CD4-positive, alpha-beta T cell treated with Interferon gamma for 1 hour (primary cell): ENCODE measurements at regions not wholly inside any gene's neighbourhood (a gene's known extent, or its start where the extent isn't known, plus 50 kb on each side); places are given as distances from the start of the nearest gene placed in this dataset.

ENCODE experiments used
- DNase-seq: peaks from one replicate; pipeline ENCODE4 v3.0.0-alpha.2; 2020

DNA sequence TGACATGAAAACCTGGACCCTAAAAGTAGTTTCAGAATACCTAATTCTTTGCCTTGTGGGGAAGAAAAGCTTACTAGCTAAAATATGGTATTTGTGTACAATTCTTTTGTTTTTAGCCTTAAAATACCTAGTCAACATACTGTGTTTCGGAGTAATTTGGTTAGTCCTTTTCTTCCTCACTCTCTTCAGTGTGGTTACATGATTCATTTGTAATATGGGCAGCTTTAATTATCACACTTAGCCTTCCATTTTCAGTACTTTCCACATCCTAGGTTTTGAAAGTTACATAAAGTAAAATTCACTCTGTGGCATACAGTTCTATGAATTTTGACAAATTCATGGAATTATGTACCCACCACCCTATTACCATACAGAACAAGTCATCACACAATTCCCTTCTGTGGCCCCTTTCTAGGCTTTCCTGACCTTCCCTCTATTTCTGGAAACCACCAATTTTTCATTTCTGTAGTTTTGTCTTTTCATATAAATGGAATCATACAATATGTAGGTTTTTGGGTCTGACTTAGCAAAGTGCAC, 96.2 kb downstream of the EMX2 start:
- no peak for DNase-seq

DNA sequence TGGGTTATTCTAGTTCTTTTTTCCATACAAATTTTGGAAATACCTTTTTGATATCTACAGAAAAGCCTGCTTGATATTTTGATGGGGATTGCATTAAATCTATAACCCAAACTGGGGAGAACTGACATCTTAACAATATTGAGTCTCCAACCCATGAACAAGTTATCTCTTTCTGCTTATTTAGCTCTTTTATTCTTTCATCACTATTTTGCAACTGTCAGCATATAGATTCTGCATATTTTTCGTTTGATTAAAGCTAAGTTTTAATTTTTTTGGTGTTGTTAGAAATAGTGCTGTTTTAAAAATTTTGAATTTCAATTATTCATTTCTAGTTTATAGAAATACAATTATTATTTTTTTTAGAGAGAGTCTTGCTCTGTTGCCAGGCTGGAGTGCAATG, 97.9 kb downstream of the EMX2 start:
- no peak for DNase-seq

DNA sequence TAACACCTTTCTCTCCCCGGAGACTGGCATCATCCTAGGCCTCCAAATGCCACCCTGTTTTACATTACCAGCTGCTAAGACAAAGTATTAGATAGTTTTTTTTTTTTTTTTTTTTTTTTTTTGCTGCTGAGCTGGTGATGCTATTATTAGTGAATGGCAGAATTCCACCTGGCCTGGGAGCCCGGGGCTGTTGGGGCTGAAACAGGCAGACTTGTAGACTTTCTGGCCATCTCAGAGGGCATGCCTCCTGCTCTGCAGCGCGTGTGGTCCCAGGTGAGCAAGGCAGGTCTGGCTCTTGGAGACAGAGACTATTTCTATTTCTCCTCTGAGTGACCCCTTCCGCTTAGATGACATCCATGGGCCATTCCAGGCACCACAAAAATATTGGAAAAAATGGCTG, 104.2 kb downstream of the EMX2 start:
- no peak for DNase-seq

DNA sequence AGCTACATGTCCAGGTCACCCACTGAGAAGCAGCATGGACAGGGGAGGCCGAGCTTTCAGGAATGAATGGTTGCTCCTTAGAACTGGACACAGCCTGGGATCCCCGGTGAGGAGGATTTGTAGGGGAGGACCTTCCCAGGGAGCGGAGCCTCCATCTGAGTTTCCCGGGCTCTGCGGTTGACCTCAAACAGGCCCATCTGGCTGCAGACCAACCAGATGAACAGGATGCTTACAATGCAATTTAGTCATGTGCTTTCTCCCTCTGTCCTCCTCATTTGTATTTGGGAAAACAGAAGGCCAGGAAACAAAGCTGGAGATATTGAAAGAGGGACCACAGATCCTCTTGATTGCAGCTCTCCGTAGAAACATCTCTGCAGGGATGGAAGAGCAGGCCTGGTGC, 104.8 kb downstream of the EMX2 start:
- DNase-seq = no peak

DNA sequence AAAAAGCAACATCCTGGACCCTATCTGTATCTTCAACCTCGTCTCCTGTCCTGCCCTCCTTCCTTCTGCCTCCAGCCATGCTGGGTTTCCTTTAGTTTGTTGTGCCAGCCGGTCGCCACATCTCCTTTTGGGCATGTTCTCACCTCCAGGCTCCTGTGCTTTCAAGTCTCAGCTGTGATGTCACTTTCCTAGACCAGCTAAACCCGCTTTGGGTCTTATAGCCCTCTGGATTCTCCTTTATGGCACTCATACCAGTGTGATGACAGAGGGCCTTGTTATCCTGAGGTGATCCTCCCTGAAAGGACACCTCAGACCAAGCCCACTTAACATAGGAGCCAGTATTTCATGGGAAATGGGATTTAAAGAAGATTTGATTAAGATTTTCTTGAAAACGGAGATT, 108.6 kb downstream of the EMX2 start:
- no peak for DNase-seq

DNA sequence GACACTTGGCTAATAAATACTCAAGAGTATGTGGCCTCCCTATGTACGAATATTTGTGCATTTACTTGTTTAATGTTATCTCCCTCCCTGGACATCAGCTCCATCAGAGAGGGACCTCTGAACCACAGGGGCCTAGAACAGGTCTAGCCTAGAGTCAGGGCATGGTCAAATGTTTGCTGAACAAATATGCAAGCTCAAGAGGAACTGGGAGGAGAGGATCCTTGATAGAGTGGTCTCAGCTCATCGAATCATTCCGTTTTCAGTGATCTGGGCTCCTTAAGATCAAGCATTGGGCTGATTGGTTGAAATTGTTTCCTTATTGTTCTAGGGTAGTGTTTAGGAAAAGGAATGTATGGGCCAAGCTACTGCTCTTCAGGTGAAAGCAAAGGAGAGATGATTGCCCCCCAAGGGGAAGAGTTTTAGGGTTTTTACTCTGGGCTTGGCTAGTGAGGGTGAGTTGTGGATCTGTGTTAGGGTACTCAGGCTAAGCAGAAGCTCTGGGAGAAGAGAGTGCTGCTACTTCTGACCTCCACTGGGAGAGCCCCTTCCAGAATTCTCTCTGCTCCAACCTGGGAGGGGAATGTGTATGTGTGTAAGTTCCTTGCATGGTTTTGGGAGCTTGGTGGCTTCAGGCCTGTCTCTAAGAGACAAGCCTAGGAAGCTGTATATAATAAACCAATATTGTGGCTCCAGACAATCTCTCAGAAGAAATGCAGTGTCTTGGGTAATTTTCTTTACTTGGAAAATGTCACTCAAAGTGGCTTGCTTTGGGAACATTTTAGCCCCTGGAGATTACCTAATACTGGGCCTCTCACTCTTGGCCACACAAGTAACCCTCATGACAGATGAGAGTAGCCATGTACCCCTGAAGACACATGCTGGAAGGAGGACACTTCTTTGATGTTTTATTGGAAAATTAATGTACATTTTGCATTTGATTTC, 110.0 kb downstream of the EMX2 start:
- no peak for DNase-seq

DNA sequence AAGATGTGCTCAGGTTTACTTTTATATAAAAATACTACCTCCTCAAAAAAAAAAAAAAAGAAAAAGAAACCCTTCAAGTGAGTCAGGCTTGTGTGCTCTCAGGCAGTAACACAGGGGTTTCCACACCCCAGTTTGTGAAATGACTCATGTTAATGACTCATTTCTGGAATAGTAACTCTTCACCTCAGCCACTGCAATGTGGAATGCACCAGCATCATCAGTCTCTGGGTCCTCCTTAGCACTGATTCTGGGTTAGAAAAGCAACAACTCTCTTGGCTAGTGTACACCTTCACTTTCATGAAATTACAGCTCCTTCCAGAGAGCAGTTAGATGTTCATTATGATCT, 110.6 kb downstream of the EMX2 start:
- DNase-seq = no peak

DNA sequence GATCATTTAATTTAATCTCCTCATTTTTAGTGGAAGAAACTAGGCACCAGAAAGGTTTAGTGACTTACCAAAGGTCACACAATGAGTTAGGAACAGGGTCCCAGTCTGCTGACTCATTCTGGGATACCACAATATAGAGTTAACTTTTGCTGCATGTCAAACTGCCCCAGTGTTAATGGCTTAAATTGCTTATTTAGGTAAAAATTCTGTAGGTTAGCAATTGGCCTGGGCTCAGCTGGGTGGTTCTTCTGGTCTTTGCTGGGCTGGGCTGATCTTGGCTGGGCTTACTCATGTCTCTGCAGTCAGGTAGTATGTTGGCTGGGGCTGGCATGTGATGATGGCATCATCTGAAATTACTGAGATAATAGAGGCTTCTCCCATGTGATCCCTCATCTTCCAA, 111.6 kb downstream of the EMX2 start:
- no peak for DNase-seq

DNA sequence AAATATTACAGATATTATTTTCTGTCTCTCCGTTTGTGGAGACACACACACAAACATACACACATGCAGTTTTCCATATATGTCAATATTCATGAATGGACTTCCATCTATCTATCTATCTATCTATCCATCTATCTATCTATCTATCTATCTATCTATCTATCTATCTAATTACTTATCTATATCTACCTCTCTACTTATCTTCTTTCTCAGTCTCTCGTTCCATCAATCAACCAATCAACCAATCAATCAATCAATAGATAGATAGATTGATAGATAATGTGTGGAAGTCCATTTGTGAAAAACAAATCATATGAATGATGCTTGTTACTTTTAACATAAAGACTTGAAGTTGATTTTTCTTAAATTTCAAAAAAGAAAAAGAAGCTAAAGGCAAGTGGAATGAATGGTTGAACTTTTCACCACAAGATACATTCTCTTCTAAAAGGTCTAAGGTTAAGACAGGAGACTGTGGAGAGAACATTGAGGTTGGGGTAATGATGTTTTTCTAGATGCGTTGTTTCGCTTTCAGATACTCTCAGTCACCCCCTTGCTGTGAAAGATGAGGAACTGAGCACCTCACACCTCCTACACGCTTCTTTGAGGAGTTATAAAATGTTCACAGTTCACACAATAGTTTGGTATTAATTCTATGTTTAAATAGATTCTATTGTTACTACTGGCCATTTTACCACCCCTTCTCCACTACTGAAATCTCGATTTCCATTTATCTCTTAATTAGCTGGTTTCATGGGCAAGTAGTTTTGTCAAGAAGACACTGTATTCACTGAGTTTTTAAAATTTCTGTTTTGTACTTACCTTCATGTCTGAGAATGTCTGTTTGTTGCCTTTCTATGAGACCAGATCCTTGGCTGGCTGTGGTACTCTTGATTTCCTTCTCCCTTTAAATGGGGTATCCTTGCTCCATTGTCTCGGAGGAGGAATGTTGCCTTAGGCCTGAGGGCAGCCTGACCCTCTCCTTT, 114.1 kb downstream of the EMX2 start:
- DNase-seq = no peak

DNA sequence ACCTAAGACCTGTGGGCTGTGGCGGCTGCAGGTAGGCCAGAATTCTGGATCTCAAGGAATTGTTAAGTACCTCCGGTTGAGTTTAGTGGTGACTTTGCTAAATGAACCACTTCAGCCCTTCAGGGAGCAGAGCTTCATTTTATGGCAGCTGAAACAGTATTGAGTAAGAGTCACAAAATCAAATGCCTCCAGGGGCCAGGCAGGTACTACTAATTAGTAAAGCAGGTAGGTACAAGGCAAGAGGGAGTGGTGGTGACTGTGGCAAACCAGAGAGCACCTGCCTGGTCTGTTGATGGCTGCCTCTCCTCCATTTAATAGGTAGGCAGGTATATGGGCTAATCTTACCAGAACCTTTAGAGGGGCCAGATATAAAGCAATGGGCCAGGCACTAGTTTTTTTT, 118.8 kb downstream of the EMX2 start:
- DNase-seq = no peak

DNA sequence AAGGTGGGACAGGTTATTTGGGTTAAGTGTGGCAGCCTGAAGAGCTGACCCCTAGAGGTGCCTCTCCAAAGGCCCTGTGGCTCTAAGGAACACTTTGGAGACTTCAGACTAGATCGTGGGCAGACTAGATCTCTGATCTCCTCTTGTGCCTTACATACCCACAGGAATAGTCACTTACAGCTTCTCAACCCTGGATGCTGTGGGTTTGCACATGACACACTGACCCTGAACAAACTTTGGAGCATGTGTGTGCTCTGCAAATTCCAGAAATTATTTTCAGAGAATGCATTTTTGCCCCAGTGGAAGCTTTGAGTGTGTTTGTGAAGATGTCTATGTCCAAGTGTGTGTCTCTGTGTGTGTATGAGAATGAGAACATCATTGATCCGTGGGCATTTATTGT, 119.6 kb downstream of the EMX2 start:
- no peak for DNase-seq

DNA sequence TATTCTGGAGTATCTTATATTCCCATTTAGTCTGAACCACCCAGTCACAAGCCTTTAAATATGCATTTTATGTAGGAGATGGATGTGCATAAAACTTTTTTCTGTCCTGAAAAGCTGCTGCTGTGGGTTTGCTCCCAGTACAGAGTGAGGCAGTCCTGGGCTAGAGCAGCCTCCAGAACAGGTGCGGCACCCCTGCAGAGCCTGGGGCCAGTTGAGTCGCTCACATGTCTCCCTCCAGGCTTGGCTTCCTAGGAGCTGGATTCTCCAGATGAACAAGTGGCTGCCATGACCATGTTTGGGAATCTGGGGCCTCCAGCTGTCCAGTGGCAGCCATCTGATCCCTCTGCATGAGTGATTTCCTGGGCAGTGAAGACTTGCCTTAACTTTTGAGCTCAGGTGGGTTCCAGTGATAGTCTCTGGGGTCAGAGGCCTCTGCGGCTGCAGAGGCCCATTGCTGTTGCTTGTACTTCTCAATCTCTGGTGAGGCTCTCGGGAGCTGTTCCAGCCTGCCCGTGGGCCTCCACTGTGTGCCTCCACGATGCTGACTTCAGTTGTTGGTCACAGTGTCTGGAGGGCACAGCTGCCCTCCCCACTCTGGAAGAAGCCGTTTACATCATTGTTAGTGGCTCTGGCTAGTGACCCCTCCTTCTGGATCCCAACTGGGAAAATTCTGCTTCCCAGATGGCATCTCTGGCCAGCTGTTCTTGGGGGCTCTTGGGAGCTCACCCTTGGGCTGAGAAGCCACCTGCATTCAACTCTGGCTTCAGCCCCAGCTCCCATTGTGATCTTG, 120.4 kb downstream of the EMX2 start:
- no peak for DNase-seq

DNA sequence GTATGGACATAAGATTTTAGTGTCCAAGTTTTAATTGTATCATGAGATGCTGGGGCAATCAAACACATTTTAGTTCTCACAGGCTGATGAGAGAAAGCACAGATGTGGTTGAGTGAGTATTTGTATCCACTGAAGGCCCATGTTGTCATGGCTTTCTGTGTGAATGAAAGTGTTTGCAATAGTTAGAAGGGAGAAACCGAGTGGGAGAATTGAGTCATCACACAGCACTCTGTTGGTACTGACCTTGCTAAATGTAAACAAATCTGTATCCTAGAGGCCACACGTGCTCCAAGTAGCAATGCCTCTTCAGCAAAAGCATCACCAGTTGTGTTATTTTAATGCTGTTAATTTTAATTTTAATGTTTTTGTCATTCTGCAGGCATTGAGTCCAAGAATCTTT, 121.2 kb downstream of the EMX2 start:
- DNase-seq = no peak

DNA sequence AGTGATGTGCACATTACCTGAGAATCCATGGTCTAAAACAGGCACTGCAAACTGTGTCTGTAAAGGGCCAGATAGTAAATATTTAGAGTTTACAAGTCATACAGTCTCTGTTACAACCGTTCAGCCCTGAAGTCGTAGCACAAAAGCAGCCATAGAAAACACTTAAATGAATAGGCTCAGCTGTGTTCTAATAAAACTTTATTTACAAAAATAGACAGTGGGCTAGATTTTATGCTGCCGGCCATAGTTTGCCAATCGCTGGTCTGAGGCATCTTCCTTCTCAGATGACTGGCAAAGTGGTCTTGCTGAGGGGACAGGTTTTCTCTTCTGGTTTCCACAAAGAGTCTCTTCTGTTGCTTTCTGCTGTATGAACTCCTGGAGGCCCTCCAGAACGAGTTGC, 121.7 kb downstream of the EMX2 start:
- no peak for DNase-seq

DNA sequence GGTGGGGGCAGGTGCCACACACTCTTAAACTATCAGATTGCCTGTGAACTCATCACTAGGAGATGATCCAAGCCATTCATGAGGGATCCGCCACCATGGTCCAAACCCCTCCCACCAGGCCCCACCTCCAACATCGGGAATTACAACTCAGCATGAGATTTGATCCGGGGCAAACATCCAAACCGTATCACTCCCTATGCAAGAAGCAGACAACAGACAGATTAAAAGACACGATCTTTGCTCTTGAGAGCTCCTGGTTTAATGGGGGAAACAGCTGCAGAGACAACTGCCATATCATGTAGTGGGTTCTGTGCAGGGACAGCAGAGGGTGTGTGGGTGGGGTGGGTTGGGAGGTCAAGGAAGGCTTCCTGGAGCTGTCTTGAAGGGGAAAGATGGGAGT, 123.6 kb downstream of the EMX2 start:
- no peak for DNase-seq

DNA sequence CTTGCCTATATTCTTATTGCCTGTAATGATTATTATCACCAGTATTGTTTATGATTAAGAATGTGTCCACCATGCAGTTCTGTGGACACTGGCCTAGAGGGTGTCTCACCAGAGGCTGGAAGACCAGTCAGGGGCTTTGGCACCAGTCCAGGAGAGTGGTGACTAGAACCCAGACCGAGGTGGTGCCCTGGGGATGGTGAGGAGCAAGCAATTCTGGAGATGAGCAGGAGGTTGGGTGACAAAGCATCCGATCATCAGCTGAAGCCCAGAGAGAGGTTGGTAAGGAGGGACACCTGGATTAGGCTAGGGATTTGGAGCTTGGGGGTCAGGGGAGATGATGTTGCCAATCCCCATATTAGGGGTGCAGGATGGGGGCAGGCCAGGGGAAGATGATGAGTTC, 124.4 kb downstream of the EMX2 start:
- DNase-seq = no peak

DNA sequence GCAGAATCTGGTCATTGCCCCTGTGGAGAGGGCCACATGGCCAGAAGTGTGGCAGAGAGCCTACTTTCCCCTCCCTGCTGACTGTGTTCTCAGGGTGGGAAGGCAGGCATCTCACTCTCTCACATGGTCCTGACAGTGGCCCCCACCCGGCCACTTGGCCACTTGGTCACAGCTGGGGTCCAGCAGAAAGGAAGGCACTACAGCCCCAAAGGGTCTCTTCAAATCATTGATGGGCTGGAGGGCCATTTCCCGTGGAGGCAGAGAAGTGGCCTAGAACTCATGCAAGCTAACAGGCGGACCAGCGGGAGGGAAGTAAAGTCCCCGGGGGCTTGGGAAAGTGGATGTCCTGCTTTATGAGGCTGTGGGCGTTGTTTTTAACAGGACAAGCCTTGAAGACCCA, 125.3 kb downstream of the EMX2 start:
- no peak for DNase-seq

DNA sequence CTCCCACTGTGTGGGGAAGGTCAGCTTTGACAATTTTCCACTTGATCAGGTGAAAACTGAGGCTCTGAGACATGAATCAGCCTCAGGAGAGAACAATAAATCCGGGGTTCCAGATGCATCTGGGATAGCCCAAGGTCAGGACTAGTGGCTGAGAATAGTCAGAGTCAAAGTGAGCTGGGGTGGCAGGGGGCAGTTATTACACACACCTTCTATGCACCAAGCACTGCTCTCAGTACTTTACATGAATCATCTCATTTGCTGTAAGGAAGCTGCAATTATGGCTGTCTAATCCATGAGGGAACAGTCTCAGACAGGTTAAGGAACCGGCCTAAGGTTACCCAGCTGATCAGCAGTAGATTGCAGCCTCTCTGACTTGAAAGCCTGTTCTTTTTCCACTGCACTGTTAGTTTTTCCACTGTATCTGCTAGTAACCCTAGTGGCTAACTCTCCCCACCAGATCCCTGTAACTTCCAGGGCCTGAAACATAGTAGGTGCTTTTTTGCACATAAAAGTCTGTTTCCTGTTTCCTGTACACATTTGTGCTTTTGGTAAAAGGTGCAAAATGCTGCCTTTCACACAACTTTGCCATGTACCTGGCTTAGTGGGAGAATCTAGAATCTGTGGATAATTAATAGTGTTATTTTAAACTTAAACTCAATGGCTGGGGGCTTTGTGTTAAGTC, 125.9 kb downstream of the EMX2 start:
- DNase-seq = no peak

DNA sequence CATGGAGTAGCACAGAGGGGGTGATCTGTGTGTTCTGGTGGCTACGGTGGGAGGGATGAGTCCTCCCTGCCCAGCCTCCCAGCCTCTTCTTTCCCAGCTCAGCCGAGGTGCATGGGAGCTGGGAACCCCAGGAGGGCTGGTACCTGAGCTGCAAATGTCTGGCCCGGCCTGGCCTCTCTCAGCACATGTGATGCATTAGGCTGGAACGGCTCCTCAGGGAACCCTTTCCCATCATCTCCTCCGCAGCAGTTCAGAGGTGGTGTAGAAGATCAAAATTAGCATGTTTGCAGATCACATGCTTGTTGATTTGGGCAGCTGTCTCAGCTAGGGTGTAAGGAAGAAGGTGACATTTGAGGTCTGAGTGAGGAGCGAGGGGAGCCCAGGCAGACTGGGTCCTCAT, 126.6 kb downstream of the EMX2 start:
- DNase-seq = no peak

DNA sequence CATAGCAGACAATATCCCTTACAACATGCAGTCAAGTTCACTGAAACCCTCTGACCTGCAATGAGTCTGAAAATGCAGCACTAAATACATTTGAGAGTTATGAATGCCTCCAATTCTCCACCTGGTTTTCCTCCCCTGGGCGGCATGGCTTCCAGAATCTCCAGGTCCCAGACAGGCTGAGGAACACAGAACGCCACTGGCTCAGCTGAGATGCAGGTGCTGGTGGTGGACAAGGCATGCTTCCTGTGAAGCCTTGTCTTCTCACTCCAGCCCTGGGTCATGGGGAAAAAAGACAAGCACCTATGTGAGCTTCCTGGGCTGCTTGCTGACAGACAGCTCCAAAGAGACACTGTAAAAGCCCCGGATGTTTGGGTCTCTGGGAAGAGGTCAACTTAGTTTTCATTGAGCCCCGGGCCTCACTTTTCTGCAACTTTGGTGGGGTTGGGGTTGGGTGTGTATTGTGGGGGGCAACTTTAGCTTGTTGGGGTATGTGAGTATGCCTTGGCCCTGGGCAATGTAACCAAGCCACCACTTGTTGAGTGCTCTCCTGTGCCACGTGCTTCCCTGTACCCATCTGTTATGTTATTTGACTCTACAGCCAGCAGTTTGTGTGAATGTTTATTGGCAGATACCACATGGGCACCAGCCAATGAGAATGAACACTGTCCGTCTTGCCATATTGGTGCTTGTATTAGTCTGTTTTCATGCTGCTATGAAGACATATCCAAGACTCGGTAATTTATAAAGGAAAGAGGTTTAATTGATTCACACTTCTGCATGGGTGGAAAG, 127.8 kb downstream of the EMX2 start:
- no peak for DNase-seq

DNA sequence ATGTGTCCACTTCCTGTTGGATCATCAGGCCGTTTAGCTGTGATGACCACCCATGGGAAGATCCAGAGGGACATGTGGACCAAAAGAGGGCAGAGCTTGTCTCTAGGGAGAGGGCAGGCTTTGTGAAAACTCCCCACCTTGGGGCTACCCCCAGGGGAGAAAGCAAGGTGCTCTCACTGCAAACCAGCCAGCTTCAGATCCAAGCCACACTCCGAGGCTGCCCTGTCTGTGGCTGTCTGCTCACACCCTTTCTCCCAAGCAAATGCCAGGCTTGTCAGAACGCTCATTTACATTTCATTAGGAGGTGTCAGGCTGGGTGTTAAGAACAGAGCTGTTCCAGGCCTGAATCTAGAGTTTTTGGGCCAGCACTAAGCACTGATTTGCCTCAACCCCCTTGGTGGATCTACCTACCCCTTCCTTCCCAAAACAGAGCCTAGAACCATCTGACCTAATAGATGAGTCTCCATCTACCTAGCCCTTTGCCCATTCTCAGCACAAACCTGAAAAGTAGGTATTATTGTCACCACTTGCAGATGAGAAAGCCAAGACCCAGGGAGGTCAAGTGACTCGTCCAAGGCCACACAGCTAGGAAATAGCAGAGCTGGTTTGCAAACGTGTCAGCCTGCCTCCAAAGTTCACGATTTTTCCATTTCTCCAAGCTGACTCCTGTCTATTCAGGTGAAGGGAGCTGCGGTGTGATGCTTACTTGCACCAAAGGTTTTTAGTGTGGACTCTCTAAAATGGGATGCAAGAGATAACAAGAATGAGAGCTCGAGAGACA, 130.9 kb downstream of the EMX2 start:
- DNase-seq = no peak
